ENCODE measurements at regions not wholly inside any gene's neighbourhood (a gene's known extent, or its start where the extent isn't known, plus 50 kb on each side); places are given as distances from the start of the nearest gene placed in this dataset.

GRCh38 chr22:48451891-48452290 is 1375.8 kb downstream of the BRD1 start:
- Mint-ChIP-seq H3K36me3 (no peaks in the 10 kb centered on the region), H3K27me3 (peaks cover 0 to 12% (median 7%) of the 10 kb centered on the region in 5 donors), H3K9me3 (no peaks in the 10 kb centered on the region), H3K27ac (no peak overlapping the region), H3K4me3 (no peak overlapping the region), H3K4me1 (no peaks in the 10 kb centered on the region)
- POLR2A ChIA-PET = no interaction called here
- DNase-seq (no peak), ATAC-seq (no peak)

- Mint-ChIP-seq H3K4me3 (no peak overlapping the region), H3K27me3 (peaks cover 0 to 7% (median 7%) of the 10 kb centered on the region in 5 donors), H3K36me3 (no peaks in the 10 kb centered on the region), H3K9me3 (no peaks in the 10 kb centered on the region), H3K27ac (no peak overlapping the region), H3K4me1 (no peaks in the 10 kb centered on the region)
- POLR2A ChIA-PET = no interaction called here
- ATAC-seq (no peak), DNase-seq (no peak)
Observed at GRCh38 chr22:48450188-48450825, 1377.4 kb downstream of the BRD1 start.

- H3K4me3 Mint-ChIP-seq = no peak overlapping the region
- H3K27me3 Mint-ChIP-seq = peaks cover 0 to 7% (median 7%) of the 10 kb centered on the region in 5 donors
- POLR2A ChIA-PET = no interaction called here
- no peak for ATAC-seq
- DNase-seq = no peak
- no peak overlapping the region for H3K27ac Mint-ChIP-seq
- H3K9me3 Mint-ChIP-seq = no peaks in the 10 kb centered on the region
- no peaks in the 10 kb centered on the region for H3K36me3 Mint-ChIP-seq
- H3K4me1 Mint-ChIP-seq = no peaks in the 10 kb centered on the region
Observed at GRCh38 chr22:48449466-48450187, 1378.0 kb downstream of the BRD1 start.

DNA sequence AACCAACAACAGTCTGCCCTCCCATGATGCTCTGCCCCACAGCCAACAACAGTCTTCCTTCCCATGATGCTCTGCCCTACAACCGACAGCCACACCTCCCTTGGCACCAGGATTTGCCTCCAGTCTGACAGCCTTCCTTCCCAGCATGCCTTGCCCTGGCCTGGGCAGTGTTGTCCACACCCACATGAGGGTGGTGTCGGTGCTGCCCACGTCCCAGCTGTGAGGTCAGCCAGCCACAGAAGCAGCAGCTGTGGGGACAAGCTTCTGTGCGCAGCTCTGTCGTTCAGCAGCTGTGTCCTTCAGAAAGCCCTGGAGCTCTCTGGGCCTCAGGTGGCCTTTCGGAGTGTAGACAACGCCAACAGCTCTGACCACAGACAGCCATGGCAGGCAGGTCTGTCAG is 1378.9 kb downstream of the BRD1 start:
- DNase-seq (no peak), ATAC-seq (no peak)
- H3K4me1 Mint-ChIP-seq = peaks cover 0 to 6% (median 0%) of the 10 kb centered on the region in 4 donors
- POLR2A ChIA-PET = no interaction called here
- H3K4me3 Mint-ChIP-seq = no peak overlapping the region
- no peak overlapping the region for H3K27ac Mint-ChIP-seq
- H3K36me3 Mint-ChIP-seq = no peaks in the 10 kb centered on the region
- H3K27me3 Mint-ChIP-seq = peaks cover 0 to 7% (median 6%) of the 10 kb centered on the region in 5 donors
- no peaks in the 10 kb centered on the region for H3K9me3 Mint-ChIP-seq

- no peak for ATAC-seq
- no peak for DNase-seq
- Mint-ChIP-seq H3K9me3 (no peaks in the 10 kb centered on the region), H3K4me1 (peaks cover 0 to 6% (median 0%) of the 10 kb centered on the region in 4 donors), H3K27ac (no peak overlapping the region), H3K4me3 (no peak overlapping the region), H3K36me3 (no peaks in the 10 kb centered on the region), H3K27me3 (peaks cover 0 to 6% (median 3%) of the 10 kb centered on the region in 5 donors)
- POLR2A ChIA-PET = no interaction called here
Observed at GRCh38 chr22:48445113-48445827, 1382.4 kb downstream of the BRD1 start.

DNA sequence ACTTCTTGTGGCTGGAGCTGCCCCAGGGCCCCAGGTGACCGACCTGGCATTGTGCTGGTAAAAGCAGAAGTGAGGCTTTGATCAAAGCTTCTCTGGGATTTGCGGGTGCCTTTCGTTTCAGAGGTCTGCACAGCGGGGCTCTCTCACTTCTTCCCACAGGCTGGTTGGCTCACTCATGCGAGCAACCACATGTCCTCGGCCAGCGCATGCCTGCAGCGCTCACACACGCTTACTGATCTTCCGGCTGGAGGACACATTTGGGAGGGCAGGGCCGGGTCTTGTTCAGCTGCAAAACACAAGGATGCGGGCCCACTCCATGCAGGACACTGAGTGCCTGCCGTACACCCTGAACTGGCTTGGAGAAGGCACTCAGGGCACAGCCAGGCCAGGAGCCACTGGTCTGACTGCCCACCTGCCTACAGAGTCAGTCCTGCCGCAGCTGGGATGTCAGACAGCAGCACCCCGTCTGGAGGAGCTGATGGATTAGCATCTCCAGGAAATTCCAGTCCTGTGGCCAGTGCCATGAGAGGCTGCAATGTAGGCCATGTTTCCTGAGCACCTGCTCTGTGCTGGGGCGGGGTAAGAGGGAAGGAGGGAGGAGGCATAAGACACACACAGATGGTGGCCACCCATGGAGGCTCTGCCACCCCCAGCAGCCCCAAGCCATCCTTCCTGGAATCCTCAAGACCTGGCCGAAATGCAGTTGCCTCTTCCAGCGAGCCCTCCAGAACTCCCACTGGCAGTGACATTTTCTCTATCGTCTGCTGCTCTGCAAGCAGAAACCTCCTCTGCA is 1383.2 kb downstream of the BRD1 start:
- peaks cover 0 to 6% (median 0%) of the 10 kb centered on the region in 4 donors for H3K4me1 Mint-ChIP-seq
- no peaks in the 10 kb centered on the region for H3K9me3 Mint-ChIP-seq
- H3K4me3 Mint-ChIP-seq = no peak overlapping the region
- no peak for ATAC-seq
- H3K27me3 Mint-ChIP-seq = peaks cover 0 to 6% (median 0%) of the 10 kb centered on the region in 5 donors
- POLR2A ChIA-PET = no interaction called here
- DNase-seq = no peak
- no peaks in the 10 kb centered on the region for H3K36me3 Mint-ChIP-seq
- peak overlapping the region in 1 of 10 donors; percentile 45 for H3K27ac Mint-ChIP-seq

GRCh38 chr22:48443680-48444079 is 1384.0 kb downstream of the BRD1 start:
- Mint-ChIP-seq H3K27me3 (peaks cover 0 to 6% (median 0%) of the 10 kb centered on the region in 5 donors), H3K27ac (no peak overlapping the region), H3K9me3 (no peaks in the 10 kb centered on the region), H3K4me1 (peaks cover 0 to 6% (median 0%) of the 10 kb centered on the region in 4 donors), H3K4me3 (no peak overlapping the region), H3K36me3 (no peaks in the 10 kb centered on the region)
- POLR2A ChIA-PET = no interaction called here
- ATAC-seq (no peak), DNase-seq (no peak)

DNA sequence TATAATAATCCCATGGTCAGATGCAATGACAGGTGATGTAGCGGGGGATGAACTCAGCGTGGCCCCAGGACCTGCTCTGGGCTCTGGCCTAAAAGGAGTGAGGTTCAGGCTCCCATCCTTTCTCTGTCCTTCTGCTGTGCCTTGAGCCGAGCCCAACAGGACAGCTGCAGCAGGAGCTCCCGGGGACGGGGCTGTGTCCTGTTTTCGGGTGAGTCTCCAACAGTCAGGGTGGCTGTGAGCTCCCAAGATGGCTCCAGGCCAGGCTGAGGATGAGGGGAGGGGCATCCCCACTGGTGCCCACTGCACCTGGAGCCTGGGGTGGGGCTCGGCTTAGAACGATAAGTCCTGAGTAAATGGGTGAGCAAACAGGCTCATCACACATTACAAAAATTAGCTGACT is 1385.0 kb downstream of the BRD1 start:
- Mint-ChIP-seq H3K27ac (no peak overlapping the region), H3K4me1 (peaks cover 0 to 6% (median 0%) of the 10 kb centered on the region in 4 donors), H3K27me3 (peaks cover 0 to 6% (median 0%) of the 10 kb centered on the region in 5 donors), H3K4me3 (no peak overlapping the region), H3K36me3 (no peaks in the 10 kb centered on the region), H3K9me3 (no peaks in the 10 kb centered on the region)
- POLR2A ChIA-PET = no interaction called here
- DNase-seq = no peak
- no peak for ATAC-seq

DNA sequence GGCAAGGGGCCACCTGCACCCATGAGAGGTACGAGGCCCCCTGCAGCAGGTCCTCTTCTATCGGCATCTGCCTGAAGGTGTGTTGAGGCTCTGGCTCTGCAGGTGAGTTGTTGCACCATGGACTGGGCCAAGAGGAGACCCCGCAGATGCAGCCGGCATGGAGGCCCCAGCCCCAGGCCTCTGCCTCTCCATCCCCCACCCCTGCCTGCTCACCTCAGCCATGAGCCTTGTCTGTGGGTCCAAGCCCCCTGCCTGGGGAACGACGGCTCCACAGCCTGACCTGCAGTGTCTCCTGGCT is 1386.2 kb downstream of the BRD1 start:
- Mint-ChIP-seq H3K27ac (no peak overlapping the region), H3K4me1 (peaks cover 0 to 6% (median 0%) of the 10 kb centered on the region in 4 donors), H3K27me3 (peaks cover 0 to 6% (median 0%) of the 10 kb centered on the region in 5 donors), H3K4me3 (no peak overlapping the region), H3K36me3 (no peaks in the 10 kb centered on the region), H3K9me3 (no peaks in the 10 kb centered on the region)
- no peak for DNase-seq
- POLR2A ChIA-PET = no interaction called here
- no peak for ATAC-seq

GRCh38 chr22:48440673-48441552 is 1386.8 kb downstream of the BRD1 start:
- DNase-seq = no peak
- no peak for ATAC-seq
- POLR2A ChIA-PET = no interaction called here
- no peaks in the 10 kb centered on the region for H3K9me3 Mint-ChIP-seq
- no peaks in the 10 kb centered on the region for H3K36me3 Mint-ChIP-seq
- H3K27me3 Mint-ChIP-seq = peaks cover 0 to 6% (median 0%) of the 10 kb centered on the region in 5 donors
- peak overlapping the region in 1 of 10 donors; percentile 13 for H3K27ac Mint-ChIP-seq
- peaks cover 0 to 6% (median 0%) of the 10 kb centered on the region in 4 donors for H3K4me1 Mint-ChIP-seq
- no peak overlapping the region for H3K4me3 Mint-ChIP-seq

DNA sequence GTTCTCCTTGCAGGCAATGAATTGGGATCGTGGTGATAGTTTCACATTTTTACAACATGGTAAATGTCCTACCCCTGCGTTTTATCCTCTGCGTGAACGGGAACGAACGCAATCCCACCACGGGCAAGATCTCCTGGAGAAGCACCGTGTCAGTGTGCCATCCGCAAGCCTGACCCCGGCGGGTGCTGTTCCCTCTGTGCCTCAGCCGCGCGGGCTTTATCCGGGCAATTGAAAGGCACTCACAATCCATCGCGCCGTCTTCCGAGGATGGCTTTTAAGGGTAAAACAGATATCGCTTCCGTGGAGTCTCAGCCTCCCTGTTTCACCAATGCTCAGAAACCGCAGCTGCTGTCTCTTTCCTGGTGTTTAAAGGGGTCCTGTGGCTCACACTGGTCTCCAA is 1387.5 kb downstream of the BRD1 start:
- Mint-ChIP-seq H3K4me3 (no peak overlapping the region), H3K4me1 (peaks cover 0 to 6% (median 0%) of the 10 kb centered on the region in 4 donors), H3K36me3 (no peaks in the 10 kb centered on the region), H3K27me3 (peaks cover 0 to 5% (median 0%) of the 10 kb centered on the region in 5 donors), H3K27ac (no peak overlapping the region), H3K9me3 (no peaks in the 10 kb centered on the region)
- ATAC-seq (no peak), DNase-seq (no peak)
- POLR2A ChIA-PET = no interaction called here

DNA sequence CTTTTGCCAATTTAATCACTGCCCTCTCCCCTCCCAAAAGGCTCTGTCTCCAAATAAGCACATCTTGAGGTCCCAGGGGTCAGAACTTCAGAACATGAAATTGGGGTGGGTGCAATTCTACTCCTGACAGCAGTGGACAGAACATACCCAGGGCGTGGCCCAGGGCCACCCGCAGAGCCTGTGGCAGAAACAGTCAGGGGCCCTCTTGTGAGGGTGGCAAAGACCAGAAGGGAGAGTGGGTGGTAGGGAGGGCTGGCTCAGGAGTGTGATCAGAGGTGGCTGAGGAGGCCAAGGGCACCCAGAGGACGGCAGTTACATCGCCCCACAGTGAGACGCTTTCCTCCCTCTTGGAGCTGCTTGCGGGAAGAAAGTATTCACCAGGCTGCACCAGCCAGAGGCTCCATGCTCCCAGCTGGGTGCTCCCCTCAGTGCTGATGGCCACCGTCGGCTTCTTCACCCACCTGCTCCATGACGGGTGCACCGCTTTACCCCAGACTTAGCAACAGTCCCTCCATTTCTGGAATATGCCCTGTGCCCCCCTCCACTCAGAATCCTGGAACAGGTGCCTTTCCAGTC is 1388.0 kb downstream of the BRD1 start:
- no peaks in the 10 kb centered on the region for H3K36me3 Mint-ChIP-seq
- no peak for ATAC-seq
- no peak overlapping the region for H3K4me3 Mint-ChIP-seq
- DNase-seq = no peak
- H3K9me3 Mint-ChIP-seq = no peaks in the 10 kb centered on the region
- POLR2A ChIA-PET = no interaction called here
- H3K4me1 Mint-ChIP-seq = peaks cover 0 to 6% (median 0%) of the 10 kb centered on the region in 4 donors
- H3K27me3 Mint-ChIP-seq = peaks cover 0 to 5% (median 0%) of the 10 kb centered on the region in 5 donors
- H3K27ac Mint-ChIP-seq = no peak overlapping the region

Measured in naive thymus-derived CD8-positive, alpha-beta T cell (primary cell).